BE2C (cell line): ENCODE measurements at regions not wholly inside any gene's neighbourhood (a gene's known extent, or its start where the extent isn't known, plus 50 kb on each side); places are given as distances from the start of the nearest gene placed in this dataset.

Source experiments
- DNase-seq: peaks from one replicate; pipeline ENCODE4 v3.0.0-alpha.2; 2020
- H3K27me3 ChIP-seq: fragments of 250-450 bp; sonication (Bioruptor Pico); 2 replicates; pipeline ENCODE4 v1.5.1; 2020; ENCODE audit warnings: mild to moderate bottlenecking
- H3K36me3 ChIP-seq: fragments of 250-450 bp; sonication (Bioruptor Pico); 2 replicates; pipeline ENCODE4 v1.5.1; 2020; ENCODE audit warnings: mild to moderate bottlenecking
- H3K4me1 ChIP-seq: fragments of 250-450 bp; sonication (Bioruptor Pico); 2 replicates; pipeline ENCODE4 v1.5.1; 2020
- H3K4me3 ChIP-seq: 2 replicates; pipeline ENCODE4 v1.5.1; 2011; ENCODE audit warnings: low read depth, low read length
- H3K9me3 ChIP-seq: fragments of 250-450 bp; sonication (Bioruptor Pico); 2 replicates; pipeline ENCODE4 v1.5.1; 2020
- CTCF ChIP-seq: IDR thresholded peaks from 2 replicates; pipeline ENCODE4 v1.5.1; 2012; ENCODE audit warnings: mild to moderate bottlenecking, low read depth, low read length

- Histone ChIP-seq H3K4me1 (peaks cover 17% of the 10 kb centered on the region), H3K4me3 (peak overlapping the region; percentile 5; the same call in 1 of the 2 replicates), H3K9me3 (no peaks in the 10 kb centered on the region), H3K36me3 (no peaks in the 10 kb centered on the region), H3K27me3 (no peaks in the 10 kb centered on the region)
- TF ChIP-seq CTCF, result no peak
- no peak for DNase-seq
Observed at GRCh38 chr13:109344552-109345157, 441.7 kb downstream of the IRS2 start.

- Histone ChIP-seq H3K4me3 (no peak overlapping the region), H3K36me3 (no peaks in the 10 kb centered on the region), H3K4me1 (peaks cover 24% of the 10 kb centered on the region), H3K27me3 (no peaks in the 10 kb centered on the region), H3K9me3 (no peaks in the 10 kb centered on the region)
- DNase-seq, result no peak
- no peak for TF ChIP-seq CTCF
Observed at GRCh38 chr13:109336730-109337129, 449.7 kb downstream of the IRS2 start.

GRCh38 chr13:109333893-109334651 is 452.3 kb downstream of the IRS2 start:
- Histone ChIP-seq H3K36me3 (no peaks in the 10 kb centered on the region), H3K4me1 (peaks cover 33% of the 10 kb centered on the region), H3K4me3 (no peak overlapping the region), H3K27me3 (no peaks in the 10 kb centered on the region), H3K9me3 (no peaks in the 10 kb centered on the region)
- peak; percentile 43 for DNase-seq
- no peak for TF ChIP-seq CTCF

GRCh38 chr13:109332506-109333499 is 453.6 kb downstream of the IRS2 start:
- Histone ChIP-seq H3K4me3 (no peak overlapping the region), H3K27me3 (no peaks in the 10 kb centered on the region), H3K9me3 (no peaks in the 10 kb centered on the region), H3K36me3 (no peaks in the 10 kb centered on the region), H3K4me1 (peaks cover 33% of the 10 kb centered on the region)
- DNase-seq, result no peak
- TF ChIP-seq CTCF, result no peak; the same call in 1 of the 2 replicates

- DNase-seq, result peak; percentile 35
- H3K9me3 ChIP-seq, result no peaks in the 10 kb centered on the region
- H3K4me1 ChIP-seq, result peaks cover 33% of the 10 kb centered on the region
- H3K4me3 ChIP-seq, result peak overlapping the region; percentile 26; the same call in 1 of the 2 replicates
- no peaks in the 10 kb centered on the region for H3K27me3 ChIP-seq
- no peak for TF ChIP-seq CTCF
- H3K36me3 ChIP-seq, result no peaks in the 10 kb centered on the region
Observed at GRCh38 chr13:109331898-109332297, 454.5 kb downstream of the IRS2 start.
